Endodermal cell (in vitro differentiated cells): ENCODE measurements at regions not wholly inside any gene's neighbourhood (a gene's known extent, or its start where the extent isn't known, plus 50 kb on each side); places are given as distances from the start of the nearest gene placed in this dataset.

Source experiments
- DNase-seq: peaks from one replicate; pipeline ENCODE4 v3.0.0-alpha.2; 2017
- H3K27ac ChIP-seq: 2 replicates; pipeline ENCODE4 v1.5.1; 2013; ENCODE audit warnings: mild to moderate bottlenecking, low read depth, low read length, moderate library complexity
- H3K27me3 ChIP-seq: 2 replicates; pipeline ENCODE4 v1.6.1; 2013; ENCODE audit warnings: mild to moderate bottlenecking, low read length, moderate library complexity; ENCODE audit not compliant: insufficient read depth, control insufficient read depth, poor library complexity, severe bottlenecking
- H3K36me3 ChIP-seq: 2 replicates; pipeline ENCODE4 v1.7.0; 2013; ENCODE audit warnings: mild to moderate bottlenecking, low read length, moderate library complexity; ENCODE audit not compliant: control insufficient read depth, insufficient read depth
- H3K4me1 ChIP-seq: one replicate; pipeline ENCODE4 v1.7.0; 2013; ENCODE audit warnings: low read length; ENCODE audit not compliant: control insufficient read depth, insufficient read depth
- H3K4me3 ChIP-seq: 2 replicates; pipeline ENCODE4 v1.5.1; 2013; ENCODE audit warnings: mild to moderate bottlenecking, low read length, moderate library complexity
- H3K9ac ChIP-seq: 2 replicates; pipeline ENCODE4 v1.6.1; 2013; ENCODE audit warnings: mild to moderate bottlenecking, low read length, moderate library complexity; ENCODE audit not compliant: poor library complexity, severe bottlenecking; ENCODE audit errors: extremely low read depth
- H3K9me3 ChIP-seq: 2 replicates; pipeline ENCODE4 v1.6.1; 2013; ENCODE audit warnings: mild to moderate bottlenecking, low read length, moderate library complexity; ENCODE audit not compliant: control insufficient read depth
- H3K27ac Mint-ChIP-seq: 2 replicates; pipeline ENCODE4 v1.8.0; 2020; ENCODE audit warnings: mixed read lengths
- H3K27me3 Mint-ChIP-seq: 2 replicates; pipeline ENCODE4 v1.8.0; 2021; ENCODE audit warnings: mild to moderate bottlenecking, mixed read lengths; ENCODE audit not compliant: insufficient read depth
- H3K36me3 Mint-ChIP-seq: 2 replicates; pipeline ENCODE4 v1.8.0; 2020; ENCODE audit warnings: low read depth, mixed read lengths
- H3K4me1 Mint-ChIP-seq: 2 replicates; pipeline ENCODE4 v1.8.0; 2020; ENCODE audit warnings: mixed read lengths
- H3K4me3 Mint-ChIP-seq: 2 replicates; pipeline ENCODE4 v1.8.0; 2020; ENCODE audit warnings: mild to moderate bottlenecking, moderate library complexity, mixed read lengths
- H3K9me3 Mint-ChIP-seq: 2 replicates; pipeline ENCODE4 v1.8.0; 2020; ENCODE audit warnings: mild to moderate bottlenecking, mixed read lengths
- CTCF ChIP-seq: fragments of 200-600 bp; sonication (generic); conservative IDR thresholded peaks from 2 replicates; pipeline ENCODE4 v1.5.0; 2021; ENCODE audit warnings: antibody characterized with exemption, mild to moderate bottlenecking
- WGBS, 2 experiments: methylation state at CpG; one replicate each; pipeline versions ENCODE4 v1.1.5 to v1.1.7; 2013; ENCODE audit warnings: missing lambda C conversion rate in 2 of 2, mixed read lengths in 1 of 2; ENCODE audit not compliant: insufficient coverage in 1 of 2, insufficient read length in 1 of 2; 5-methylcytosine and 5-hydroxymethylcytosine counted together

DNA sequence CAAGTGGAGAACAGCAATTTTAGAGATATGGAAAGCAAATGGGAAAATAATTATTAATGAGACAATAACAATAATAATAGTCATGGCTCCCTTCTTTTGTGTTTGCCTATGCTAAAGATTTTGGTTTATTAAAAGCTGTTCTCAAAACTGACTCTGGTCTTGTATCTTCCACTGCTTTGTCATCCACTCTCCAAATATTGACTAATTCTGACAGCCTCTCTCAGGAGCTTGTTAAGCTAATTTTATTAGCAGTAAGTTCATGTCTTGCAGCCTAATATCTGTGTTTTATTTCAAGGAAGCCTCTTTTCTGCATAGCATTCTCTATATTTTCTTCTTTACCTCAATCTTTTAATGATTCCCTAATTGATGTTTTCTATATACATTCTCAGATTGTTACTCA is 1419.8 kb downstream of the ARAP2 start:
- Mint-ChIP-seq H3K27me3 (no peaks in the 10 kb centered on the region), H3K4me1 (no peaks in the 10 kb centered on the region), H3K27ac (no peak overlapping the region), H3K4me3 (no peak overlapping the region), H3K36me3 (no peaks in the 10 kb centered on the region), H3K9me3 (no peaks in the 10 kb centered on the region)
- Histone ChIP-seq H3K27ac (no peak overlapping the region), H3K9ac (no peak overlapping the region), H3K36me3 (no peaks in the 10 kb centered on the region), H3K27me3 (no peaks in the 10 kb centered on the region), H3K4me1 (no peaks in the 10 kb centered on the region), H3K4me3 (no peak overlapping the region), H3K9me3 (no peaks in the 10 kb centered on the region)
- TF ChIP-seq CTCF = no peak
- DNase-seq = no peak

DNA sequence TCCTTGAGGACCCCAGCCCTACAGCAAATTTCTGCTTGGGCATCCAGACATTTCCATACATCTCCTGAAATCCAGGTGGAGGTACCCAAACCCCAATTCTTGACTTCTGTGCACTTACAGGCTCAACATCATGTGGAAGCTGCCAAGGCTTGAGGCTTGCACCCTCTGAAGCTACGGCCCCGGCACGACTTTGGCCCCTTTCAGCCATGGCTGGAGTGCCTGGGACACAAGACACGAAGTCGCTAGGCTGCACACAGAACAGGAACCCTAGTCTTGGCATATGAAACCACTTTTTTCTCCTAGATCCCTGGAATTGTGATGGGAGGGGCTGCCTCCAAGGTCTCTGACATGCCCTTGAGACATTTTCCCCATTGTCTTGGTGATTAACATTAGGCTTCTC is 1417.7 kb downstream of the ARAP2 start:
- 94 to 98% methylated on average over 4 to 5 of the region's 5 CpGs for WGBS, 2 experiments
- H3K9me3 Mint-ChIP-seq = no peaks in the 10 kb centered on the region

GRCh38 chr4:34845926-34846325 is 1398.4 kb downstream of the ARAP2 start:
- no peaks in the 10 kb centered on the region for H3K9me3 ChIP-seq
- H3K4me3 Mint-ChIP-seq = no peak overlapping the region

More for the DNA sequence above, 1417.7 kb downstream of the ARAP2 start:
- H3K36me3 ChIP-seq = no peaks in the 10 kb centered on the region
- no peaks in the 10 kb centered on the region for H3K9me3 ChIP-seq
- H3K4me1 ChIP-seq = no peaks in the 10 kb centered on the region
- no peak overlapping the region for H3K9ac ChIP-seq
- no peak overlapping the region for H3K4me3 ChIP-seq
- no peak overlapping the region for H3K27ac Mint-ChIP-seq
- no peaks in the 10 kb centered on the region for H3K4me1 Mint-ChIP-seq
- H3K4me3 Mint-ChIP-seq = no peak overlapping the region
- DNase-seq = no peak
- H3K36me3 Mint-ChIP-seq = no peaks in the 10 kb centered on the region
- no peak overlapping the region for H3K27ac ChIP-seq
- H3K27me3 ChIP-seq = no peaks in the 10 kb centered on the region
- TF ChIP-seq CTCF = no peak
- no peaks in the 10 kb centered on the region for H3K27me3 Mint-ChIP-seq

More at GRCh38 chr4:34845926-34846325, 1398.4 kb downstream of the ARAP2 start:
- DNase-seq = no peak
- Mint-ChIP-seq H3K27ac (no peak overlapping the region), H3K9me3 (no peaks in the 10 kb centered on the region), H3K27me3 (no peaks in the 10 kb centered on the region), H3K4me1 (peaks cover 2% of the 10 kb centered on the region), H3K36me3 (no peaks in the 10 kb centered on the region)
- Histone ChIP-seq H3K4me3 (no peak overlapping the region), H3K36me3 (no peaks in the 10 kb centered on the region), H3K9ac (no peak overlapping the region), H3K27ac (no peak overlapping the region), H3K4me1 (no peaks in the 10 kb centered on the region), H3K27me3 (no peaks in the 10 kb centered on the region)
- TF ChIP-seq CTCF = no peak
